ENCODE measurements at regions not wholly inside any gene's neighbourhood (a gene's known extent, or its start where the extent isn't known, plus 50 kb on each side); places are given as distances from the start of the nearest gene placed in this dataset.

DNA sequence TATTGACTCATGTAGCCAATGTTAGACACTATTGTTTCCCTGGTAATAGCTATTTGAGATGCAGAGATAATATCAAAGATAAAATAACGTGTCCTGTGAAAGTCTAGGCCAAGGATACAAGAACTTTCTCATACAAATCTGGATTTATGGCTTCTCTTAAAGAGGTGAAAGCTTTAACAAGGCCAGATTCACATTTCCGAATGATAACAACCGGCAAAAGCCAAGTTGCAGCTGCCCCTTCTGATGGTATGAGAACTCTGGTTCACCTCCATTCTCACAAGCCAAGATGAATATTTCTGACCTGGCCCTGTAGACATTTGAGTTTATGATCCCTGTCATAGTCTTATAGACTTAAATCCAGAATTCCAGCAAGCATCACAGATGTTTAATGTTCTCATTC is 230.4 kb upstream of the ZC3H12C start:
- DNase-seq (ENCODE audit: low spot score): no peak

DNA sequence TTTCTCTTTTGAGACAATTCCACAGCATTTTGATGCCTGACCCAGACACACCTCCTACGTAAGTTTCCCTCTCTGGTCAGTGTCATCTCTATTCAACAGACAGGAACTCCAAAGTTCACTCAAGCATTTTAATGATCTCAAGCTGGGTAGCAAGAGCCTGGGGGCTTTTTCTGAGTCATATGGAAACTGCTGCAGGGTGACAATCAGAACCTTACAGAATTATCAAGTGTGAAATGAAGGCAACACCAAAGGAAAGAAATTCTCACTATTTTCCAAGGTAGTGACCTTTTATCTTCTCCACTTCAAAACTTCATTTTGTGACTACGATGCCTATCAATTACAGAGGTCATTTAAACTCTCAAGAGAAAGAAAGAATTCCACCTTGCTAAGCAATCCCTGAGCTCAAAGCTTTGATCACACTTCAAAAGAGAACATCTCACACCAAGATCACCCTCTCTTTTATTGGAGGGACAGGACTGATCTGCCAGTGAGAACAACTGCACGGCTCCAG is 229.0 kb upstream of the ZC3H12C start:
- DNase-seq (ENCODE audit: low spot score): no peak

DNA sequence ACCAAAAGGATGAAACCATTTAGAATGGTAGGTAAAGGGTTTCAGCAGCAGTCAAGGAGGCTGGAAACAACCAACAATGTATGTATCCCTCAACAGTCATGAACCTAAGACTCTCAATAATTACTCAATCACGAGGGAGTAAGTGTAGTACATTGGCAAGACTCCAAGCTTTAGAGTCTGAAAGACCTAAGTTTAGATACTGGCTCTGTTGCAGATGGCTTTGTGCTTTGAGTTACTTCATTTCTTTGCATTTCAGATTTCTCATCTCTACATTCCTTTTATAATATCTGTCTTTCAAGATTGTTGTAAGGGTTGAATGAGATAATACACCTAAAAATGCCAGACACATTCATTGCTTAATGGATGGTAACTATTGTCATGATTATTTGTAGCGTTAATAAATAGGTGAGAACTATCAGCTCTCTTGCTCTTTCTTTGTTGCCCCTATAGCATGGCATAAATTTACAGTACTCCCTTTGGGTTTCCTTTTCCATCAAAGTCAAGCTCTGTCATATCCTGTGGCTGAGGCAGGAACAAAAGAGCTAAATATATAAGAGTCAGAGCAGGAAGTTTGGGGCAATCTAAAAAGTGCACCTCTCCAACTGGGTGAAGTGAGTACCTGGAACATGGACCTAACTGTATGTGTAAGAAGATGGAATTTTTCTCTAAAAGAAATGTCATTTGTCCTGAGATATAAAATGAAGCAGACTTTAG is 228.2 kb upstream of the ZC3H12C start:
- no peak for DNase-seq (ENCODE audit: low spot score)

DNA sequence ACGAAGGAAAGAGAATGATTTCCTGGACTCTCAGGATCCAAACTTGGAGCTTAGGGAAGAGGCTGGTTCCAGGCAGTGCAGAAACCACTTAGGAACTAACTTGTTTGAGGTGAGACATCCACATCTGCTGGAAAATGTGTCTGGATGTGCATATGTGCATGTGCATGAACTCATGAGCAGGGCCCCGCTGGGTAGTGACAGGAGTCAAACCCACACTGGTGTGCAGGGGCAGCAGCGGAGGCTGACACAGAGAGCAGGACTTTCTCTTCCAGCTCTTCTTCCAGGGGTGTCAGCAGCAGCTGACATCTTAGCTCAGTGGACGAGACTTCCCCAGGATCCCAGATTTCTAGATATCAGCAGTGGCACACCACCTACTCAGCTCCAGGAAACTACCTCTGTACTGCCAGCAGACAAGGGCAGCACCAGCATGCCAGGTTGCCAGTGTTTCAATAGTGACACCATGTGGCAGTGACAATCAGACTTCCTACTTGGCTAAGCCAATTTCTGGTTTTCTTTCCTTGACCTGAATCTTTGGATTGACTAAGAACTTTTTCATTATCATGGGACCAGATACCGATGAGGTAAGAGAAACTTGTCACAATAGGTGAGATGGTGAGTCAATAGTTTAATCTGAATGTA is 227.5 kb upstream of the ZC3H12C start:
- DNase-seq (ENCODE audit: low spot score): peak; percentile 38

DNA sequence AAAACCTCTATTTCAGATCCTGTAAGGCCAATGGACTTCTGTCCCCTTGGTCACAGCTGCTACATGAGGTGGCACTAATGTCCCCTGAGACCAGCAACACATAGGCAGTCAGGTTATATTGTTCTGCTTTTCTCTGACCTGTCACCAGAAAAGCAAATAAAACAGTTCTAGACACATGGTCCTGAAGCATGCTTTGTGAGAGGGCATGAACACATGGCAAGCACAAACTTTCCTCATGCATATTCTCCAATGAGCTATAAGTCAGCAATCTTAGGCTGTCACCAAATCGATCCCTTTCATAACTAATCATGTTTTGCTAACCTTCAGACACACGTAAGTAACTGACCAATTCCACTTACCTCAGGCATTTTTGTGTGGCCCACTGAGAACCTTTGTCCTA is 225.4 kb upstream of the ZC3H12C start:
- DNase-seq (ENCODE audit: low spot score): no peak

DNA sequence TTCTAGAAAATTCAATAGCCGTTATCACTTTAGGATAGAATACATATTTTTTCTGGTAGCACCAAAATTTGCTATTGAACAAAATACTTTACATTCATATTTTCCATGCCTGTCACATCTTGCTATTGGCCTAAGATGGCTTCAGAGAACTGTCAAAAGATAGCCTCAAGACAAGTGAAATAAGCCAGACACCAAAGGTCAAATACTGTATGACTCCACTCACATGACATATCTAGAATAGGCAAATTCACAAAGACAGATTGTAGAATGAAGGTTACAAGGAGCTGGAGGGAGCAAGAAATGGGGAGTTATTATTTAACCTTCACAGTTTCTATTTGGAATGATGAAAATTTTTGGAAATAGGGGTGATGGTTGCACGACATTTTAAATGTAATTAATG is 223.7 kb upstream of the ZC3H12C start:
- DNase-seq (ENCODE audit: low spot score): no peak

DNA sequence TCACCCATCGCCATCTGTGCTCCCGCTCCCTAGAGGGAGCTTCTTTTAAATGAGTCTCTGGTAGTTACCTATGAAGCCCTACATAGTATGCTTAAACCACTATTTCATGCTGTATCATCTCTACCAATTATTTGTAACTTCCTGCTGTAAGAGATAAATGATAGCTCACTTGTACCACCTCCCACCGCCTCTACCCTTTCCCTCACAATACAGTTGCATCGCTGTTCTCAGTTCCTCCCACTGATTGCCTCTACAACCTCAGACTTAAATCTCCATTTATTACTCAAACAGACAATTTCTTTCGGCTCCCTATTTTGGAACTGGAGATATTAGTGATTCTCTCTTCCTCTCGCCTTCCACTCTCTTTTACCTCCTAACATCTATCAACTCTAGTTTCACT is 222.9 kb upstream of the ZC3H12C start:
- no peak for DNase-seq (ENCODE audit: low spot score)

DNA sequence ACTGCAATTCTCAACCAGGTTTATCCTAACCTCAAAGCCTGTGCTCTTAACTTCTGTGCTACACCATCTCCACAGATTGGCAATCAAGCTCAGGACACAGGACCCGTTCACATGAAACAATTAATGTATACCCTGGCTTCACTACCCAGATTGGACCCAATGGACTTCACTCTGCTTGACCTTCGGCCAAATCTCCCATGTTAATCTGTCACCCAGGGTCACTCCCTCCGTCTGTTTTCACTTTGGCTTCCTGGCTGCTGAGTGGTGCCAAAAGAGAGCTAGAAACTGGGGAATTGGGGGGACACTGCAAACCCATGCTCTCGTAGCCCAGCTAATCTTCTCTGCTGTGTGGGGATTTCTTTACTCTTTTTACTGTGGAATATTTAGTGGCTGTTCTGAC is 216.1 kb upstream of the ZC3H12C start:
- no peak for DNase-seq (ENCODE audit: low spot score)

DNA sequence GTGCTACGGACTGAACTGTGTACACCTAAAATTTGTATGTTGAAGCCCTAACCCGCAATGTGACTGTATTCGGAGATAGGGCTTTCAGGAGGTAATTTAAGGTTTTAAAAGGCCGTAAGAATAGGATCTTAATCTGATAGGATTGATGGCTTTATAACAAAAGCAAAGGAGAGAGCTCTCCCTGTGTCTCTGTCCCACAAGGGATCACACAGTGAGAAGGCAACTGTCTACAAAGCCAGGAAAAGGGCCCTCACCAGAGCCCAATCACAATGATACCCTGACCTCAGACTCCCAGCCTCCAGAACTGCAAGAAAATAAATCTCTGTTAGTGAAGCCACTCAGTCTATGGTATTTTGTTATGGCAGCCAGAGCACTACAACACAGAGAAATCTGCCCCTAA is 208.7 kb upstream of the ZC3H12C start:
- no peak for DNase-seq (ENCODE audit: low spot score)

DNA sequence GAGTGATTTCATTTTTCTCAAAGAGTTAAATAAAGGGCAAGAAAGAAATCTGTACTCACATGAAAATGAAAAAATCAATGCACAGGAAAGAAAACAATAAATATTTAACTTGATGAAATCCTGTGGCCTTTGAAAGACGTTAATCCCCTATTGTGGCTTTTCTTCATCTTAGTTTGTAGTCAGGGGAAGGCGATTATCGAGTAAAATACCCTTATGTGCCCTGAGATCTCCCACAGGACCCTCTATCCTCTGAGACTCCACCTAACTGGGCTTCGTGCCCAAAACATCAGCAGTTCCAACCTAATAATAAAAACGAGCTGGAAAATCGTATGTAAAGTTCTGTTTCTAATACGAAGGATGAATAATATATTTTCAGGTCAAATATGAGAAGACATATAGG is 208.2 kb upstream of the ZC3H12C start:
- no peak for DNase-seq (ENCODE audit: low spot score)

DNA sequence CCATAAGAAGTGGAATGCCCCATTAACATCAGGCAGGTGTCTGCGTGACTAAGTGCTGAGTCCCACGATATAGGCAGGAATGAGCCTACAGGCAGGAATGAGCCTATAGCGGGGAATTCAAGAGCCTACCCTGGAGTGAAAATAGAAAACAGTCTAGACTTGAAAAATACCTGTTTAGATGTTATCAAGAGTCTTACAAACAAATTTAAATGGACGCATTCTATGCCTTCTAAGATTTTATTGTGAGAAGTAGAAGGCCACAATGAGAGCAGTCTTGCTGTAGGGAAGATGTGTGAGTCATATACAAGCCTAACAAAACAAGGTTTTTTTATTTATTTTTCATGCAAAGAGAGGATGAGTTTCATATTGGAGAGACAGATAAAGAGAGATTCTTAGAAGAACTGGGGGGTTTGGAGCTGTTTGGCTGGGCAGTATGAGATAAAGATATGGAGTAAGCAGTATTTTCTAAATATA is 200.8 kb upstream of the ZC3H12C start:
- peak; percentile 18 for DNase-seq (ENCODE audit: low spot score)

DNA sequence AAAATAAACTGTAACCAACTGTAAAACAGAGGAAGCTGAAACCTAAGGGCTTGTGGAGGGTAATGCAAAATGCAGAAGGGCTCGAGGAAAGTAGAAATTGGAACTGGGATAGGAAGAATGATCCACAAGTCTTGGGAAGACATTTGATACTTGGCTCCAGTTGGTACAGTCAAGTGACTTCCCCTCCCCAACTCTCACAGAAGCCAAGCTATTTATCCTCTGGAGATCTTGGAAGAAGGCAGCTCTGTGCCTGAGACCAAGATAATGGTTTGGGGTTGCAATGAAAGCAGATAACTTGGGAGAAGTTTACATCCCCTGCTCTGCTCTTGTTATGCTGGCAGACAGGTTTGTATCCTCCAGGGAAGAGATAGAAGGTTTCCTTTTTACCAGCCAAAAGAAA is 198.9 kb upstream of the ZC3H12C start:
- no peak for DNase-seq (ENCODE audit: low spot score)

DNA sequence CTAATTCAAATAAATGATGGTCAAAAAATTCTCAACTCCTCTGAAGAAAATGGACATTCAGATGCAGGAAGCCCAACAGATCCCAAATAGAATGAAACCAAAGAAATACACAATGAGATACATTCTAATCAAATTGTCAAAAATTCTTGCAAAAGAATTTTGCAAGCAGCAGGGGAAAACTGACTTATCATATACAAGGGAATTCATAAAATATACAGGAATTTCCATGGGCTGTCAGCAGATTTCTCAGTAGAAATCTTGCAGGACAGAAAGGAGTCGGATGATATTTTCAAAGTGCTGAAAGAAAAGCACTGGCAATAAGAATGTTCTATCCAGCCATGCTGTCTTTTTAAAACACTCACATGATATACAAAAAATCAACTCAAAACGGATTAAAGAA is 194.6 kb upstream of the ZC3H12C start:
- no peak for DNase-seq (ENCODE audit: low spot score)

DNA sequence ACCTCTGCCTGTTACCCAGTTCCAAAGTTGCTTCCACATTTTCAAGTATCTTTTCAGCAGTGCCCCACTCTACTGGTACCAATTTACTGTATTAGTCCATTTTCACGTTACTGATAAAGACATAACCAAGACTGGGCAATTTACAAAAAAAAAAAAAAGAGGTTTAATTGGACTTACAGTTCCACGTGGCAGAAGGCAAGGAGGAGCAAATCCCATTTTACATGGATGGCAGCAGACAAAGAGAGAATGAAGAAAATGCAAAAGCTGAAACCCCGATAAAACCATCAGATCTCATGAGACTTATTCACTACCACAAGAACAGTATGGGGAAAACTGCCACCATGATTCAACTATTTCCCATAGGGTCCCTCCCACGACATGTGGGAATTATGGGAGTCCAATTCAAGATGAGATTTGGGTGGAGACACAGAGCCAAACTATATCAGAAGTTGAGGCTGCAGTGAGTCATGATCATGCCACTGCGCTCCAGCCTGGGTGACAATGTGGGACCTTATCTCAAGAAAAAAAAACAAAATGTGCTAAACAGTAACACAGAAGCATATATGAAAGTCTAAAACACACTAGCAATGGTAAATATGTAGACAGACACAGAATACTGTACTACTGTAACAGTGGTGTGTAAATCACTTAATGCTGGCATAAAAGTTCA is 190.3 kb upstream of the ZC3H12C start:
- DNase-seq (ENCODE audit: low spot score): no peak

DNA sequence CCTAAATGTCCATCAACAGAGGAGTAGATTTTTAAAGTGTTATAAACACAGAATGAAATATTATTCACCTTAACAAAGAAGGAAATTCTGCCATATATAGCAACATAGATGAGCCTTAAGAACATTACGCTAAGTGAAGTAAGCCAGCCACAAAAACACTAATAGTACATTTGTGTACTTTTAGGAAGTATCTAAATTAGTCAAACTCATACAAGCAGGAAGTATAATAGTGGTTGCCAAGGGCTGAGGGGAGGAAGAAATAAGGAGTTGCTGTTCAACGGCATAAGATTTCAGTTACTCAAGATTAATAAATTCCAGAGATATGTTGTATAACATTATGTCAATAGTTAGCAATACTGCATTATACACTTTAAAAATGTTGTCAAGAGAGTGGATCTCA is 181.7 kb upstream of the ZC3H12C start:
- DNase-seq (ENCODE audit: low spot score): no peak

DNA sequence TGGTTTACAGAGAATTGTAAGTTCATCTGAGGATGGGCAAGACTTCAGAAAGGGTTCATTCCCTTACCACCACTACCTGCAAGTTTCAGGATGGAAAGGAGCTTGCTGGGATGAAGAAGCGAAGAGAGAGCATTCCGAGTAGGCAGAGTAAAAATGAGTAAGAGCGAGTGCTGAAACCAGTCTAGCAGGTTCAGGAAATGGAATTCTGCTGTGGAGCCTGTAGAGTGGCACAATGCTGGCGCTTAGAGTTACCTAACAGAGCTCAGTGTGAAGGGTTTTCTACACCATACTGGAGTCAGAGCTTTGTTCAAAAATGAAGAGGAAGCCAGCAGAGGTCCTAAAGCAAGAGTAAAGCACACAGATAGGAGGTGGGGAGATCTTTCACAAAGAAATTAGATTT is 179.2 kb upstream of the ZC3H12C start:
- DNase-seq (ENCODE audit: low spot score): no peak

DNA sequence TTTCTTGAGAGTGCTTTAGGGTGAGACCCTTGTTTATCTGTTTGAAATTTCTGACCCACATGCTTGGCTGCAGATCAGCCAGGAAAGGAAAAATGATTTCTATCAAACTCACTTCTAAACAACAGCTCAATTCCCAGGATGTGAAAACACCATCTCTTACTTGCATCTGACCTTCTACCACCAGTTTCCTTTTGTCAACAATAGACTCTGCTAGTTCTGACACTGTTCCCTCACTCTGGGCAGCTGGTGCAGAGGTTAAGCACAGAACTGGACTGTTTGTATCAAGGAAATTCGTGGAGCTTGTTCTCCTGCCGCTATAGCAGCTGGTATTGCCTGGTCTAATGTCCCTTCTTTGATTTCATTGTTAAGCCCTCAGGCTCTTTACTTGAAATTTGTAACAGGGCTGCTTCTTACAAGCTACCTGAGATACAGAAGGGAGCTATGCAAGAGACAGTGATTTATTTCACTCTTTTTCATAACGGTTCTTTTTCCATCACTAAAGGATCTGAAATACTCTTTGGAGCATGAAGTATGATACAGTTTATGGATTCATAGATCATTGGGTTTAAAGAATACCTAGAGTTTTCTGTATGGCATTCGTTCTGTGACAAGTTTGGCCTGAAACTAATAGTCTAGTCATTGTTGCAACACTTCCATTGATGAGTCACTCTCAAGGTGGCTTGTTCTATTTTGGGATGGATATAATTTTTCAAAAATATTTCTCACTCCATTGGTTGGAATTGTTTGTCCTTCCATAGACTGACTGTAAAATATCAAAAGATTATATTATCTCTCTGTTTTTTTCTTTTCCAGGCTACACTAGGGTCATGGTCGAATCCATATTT is 178.2 kb upstream of the ZC3H12C start:
- peak; percentile 41 for DNase-seq (ENCODE audit: low spot score)

DNA sequence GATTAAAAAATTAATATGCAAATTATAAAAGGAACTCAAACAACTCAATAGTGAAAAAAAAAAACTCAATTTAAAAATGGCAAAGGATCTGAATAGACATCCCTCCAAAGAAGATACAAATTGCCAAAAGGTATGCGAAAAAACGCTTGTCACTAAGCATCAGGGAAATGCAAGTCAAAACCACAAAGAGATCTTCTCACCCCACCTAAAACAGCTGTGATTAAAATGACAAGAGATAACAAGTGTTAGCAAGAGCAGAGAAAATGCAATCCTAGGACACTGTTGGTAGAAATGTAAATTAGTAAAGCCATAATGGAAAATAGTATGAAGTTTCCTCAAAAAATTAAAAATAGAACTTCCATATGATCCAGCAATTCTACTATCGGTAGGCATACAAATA is 166.3 kb upstream of the ZC3H12C start:
- no peak for DNase-seq (ENCODE audit: low spot score)

DNA sequence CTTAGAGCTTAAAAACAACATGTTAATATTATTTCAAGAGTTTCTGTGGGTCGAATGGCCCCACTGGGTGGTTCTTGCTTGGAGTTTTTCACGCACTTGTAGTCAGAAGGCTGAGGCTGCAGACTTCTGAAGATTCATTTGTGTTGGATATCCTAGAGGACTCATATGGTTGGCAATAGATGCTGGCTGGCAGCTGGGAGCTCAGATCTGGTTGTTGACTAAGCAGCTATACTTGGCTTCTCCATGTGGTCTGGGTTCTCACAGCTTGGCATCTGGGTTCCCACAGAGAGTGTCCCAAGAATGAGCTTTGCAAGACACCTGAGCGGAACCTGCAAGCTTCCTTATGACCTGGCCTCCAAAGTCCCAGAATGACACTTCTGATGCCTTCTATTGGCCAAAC is 163.9 kb upstream of the ZC3H12C start:
- no peak for DNase-seq (ENCODE audit: low spot score)

DNA sequence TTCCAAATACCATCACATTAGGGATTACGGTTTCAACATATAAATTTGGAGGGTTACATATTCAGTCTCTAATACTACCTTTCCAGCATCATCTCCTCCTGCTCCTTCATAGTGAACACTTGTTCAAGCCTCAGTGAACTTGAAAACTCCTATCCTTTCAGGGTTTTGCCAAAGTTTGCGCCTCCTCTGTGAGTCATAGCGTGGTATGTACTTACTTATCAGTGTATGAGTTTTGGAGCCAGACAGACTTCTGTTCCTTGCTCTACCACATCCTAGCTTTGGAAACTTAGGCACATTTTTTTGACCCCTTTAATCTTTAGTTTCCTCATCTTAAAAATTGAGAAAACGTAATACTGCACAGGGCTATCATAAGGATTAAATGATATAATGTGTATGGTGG is 160.1 kb upstream of the ZC3H12C start:
- no peak for DNase-seq (ENCODE audit: low spot score)

DNA sequence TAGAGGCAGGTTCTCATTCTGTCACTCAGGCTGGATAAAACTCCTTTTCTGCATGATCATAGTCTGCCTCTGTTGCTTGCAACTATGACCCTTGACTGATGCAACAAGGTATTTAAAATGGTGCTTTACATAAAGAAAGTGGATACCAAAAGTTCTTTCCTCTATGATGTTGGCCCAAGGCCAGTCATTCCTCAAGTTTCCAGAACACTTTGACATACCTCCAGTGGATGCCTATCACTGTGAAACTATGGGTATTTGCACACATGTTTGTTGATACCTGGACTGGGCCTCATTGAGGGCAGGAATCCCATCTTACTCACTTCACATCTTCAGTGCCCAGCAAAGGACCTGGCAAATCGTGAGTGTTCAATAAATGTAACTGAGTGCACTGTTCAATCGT is 159.0 kb upstream of the ZC3H12C start:
- DNase-seq (ENCODE audit: low spot score): no peak

DNA sequence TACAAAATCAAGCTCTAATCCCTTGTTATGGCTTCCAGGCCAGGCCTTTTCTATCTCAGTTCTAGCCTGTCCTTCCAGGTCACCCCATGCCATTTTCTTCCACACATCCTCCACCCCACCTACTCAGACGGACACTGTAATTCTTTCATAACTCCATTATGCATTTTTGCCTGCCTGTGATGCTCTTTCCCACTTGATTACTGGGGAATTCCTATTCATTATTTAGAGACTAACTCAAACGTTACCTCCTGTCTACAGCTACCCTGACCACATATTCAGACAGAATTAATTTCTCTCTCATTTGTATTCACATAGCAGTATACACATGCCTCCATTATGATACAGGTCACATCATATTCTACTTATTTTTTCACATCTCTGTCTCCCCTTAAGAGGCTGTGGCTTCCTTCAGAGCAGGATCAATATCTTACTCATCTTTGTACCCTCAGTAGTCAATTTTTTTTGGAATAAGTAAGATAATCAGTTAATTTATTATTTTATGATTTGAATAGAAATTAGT is 156.5 kb upstream of the ZC3H12C start:
- no peak for DNase-seq (ENCODE audit: low spot score)

Data from AG20443 (cell line).